IMR-90 (cell line): ENCODE measurements at regions not wholly inside any gene's neighbourhood (a gene's known extent, or its start where the extent isn't known, plus 50 kb on each side); places are given as distances from the start of the nearest gene placed in this dataset.

Source experiments
- ATAC-seq: fragments of 200-7000 bp; cut with Tn5 transposase; 2 replicates; pipeline ENCODE4 v1.9.1; 2020; ENCODE audit warnings: low read depth, mild to moderate bottlenecking, moderate library complexity
- BruUV-seq: library from RNA; stranded (reverse); fragments of 400-500 nt; replicated peaks from 2 replicates; lab custom pipeline; 2021; lab: Mats Ljungman, UMichigan
- CTCF ChIA-PET: fragments of 300-600 bp; formaldehyde crosslinking; extraction: SDS; loops from one replicate; lab custom pipeline; 2021; ENCODE audit warnings: antibody characterized with exemption; lab: Yijun Ruan, JAX
- POLR2A ChIA-PET: fragments of 300-600 bp; sonication (Branson Sonifier 250); formaldehyde crosslinking; loops from one replicate; lab custom pipeline; 2022; ENCODE audit warnings: antibody characterized with exemption; ENCODE audit not compliant: unreplicated experiment; lab: Charles Lee
- DNase-seq: peaks from one replicate; pipeline ENCODE4 v3.0.0; 2013
- H2AFZ ChIP-seq: replicated peaks from 2 replicates; pipeline ENCODE3; 2013; ENCODE audit warnings: low read length, mild to moderate bottlenecking; ENCODE audit not compliant: poor library complexity
- H2AK5ac ChIP-seq: 2 replicates; pipeline ENCODE4 v1.6.1; 2013; ENCODE audit warnings: low read depth, low read length, inconsistent platforms
- H2AK9ac ChIP-seq: replicated peaks from 2 replicates; pipeline ENCODE3; 2013; ENCODE audit warnings: mild to moderate bottlenecking, low read depth, low read length, moderate library complexity; ENCODE audit not compliant: poor library complexity
- H2BK120ac ChIP-seq: 2 replicates; pipeline ENCODE4 v1.6.1; 2013; ENCODE audit warnings: low read depth, low read length, inconsistent platforms
- H2BK15ac ChIP-seq: 3 replicates; pipeline ENCODE4 v1.6.1; 2013; ENCODE audit warnings: low read depth, low read length, inconsistent platforms
- H2BK20ac ChIP-seq: 2 replicates; pipeline ENCODE4 v1.6.1; 2013; ENCODE audit warnings: low read depth, mild to moderate bottlenecking, inconsistent platforms, low read length, moderate library complexity
- H2BK5ac ChIP-seq: 2 replicates; pipeline ENCODE4 v1.6.1; 2013; ENCODE audit warnings: mild to moderate bottlenecking, low read depth, low read length, inconsistent platforms; ENCODE audit not compliant: poor library complexity, severe bottlenecking
- H3K14ac ChIP-seq: replicated peaks from 2 replicates; pipeline ENCODE4 v1.6.1; 2013; ENCODE audit warnings: low read depth, low read length, inconsistent platforms
- H3K18ac ChIP-seq: 2 replicates; pipeline ENCODE4 v1.6.1; 2013; ENCODE audit warnings: low read depth, low read length, control low read depth
- H3K23ac ChIP-seq: 2 replicates; pipeline ENCODE4 v1.6.1; 2013; ENCODE audit warnings: low read depth, low read length, inconsistent platforms
- H3K27ac ChIP-seq: 2 replicates; pipeline ENCODE4 v1.5.1; 2013; ENCODE audit warnings: mild to moderate bottlenecking, control low read depth, low read length; ENCODE audit not compliant: insufficient read depth
- H3K27me3 ChIP-seq: 2 replicates; pipeline ENCODE4 v1.6.1; 2013; ENCODE audit warnings: low read length; ENCODE audit not compliant: control insufficient read depth, insufficient read depth
- H3K36me3 ChIP-seq: 2 replicates; pipeline ENCODE4 v1.6.1; 2013; ENCODE audit warnings: low read length, mixed read lengths; ENCODE audit not compliant: control insufficient read depth, insufficient read depth
- H3K4ac ChIP-seq: 2 replicates; pipeline ENCODE4 v1.6.1; 2013; ENCODE audit warnings: low read depth, low read length, inconsistent platforms
- H3K4me1 ChIP-seq: 2 replicates; pipeline ENCODE4 v1.6.1; 2013; ENCODE audit warnings: low read length, mixed read lengths; ENCODE audit not compliant: control insufficient read depth, insufficient read depth
- H3K4me2 ChIP-seq: 2 replicates; pipeline ENCODE4 v1.6.1; 2013; ENCODE audit warnings: low read depth, mild to moderate bottlenecking, control low read depth, low read length, moderate library complexity
- H3K4me3 ChIP-seq: 2 replicates; pipeline ENCODE4 v1.5.1; 2013; ENCODE audit warnings: low read depth, mild to moderate bottlenecking, control low read depth, low read length, moderate library complexity; ENCODE audit not compliant: insufficient read depth
- H3K56ac ChIP-seq: 2 replicates; pipeline ENCODE4 v1.6.1; 2013; ENCODE audit warnings: low read length, inconsistent platforms; ENCODE audit not compliant: insufficient read depth; ENCODE audit errors: extremely low read depth
- H3K79me1 ChIP-seq, 2 experiments: 2 replicates each; pipeline ENCODE4 v1.6.1; 2013; ENCODE audit warnings: low read length in 2 of 2, inconsistent platforms in 1 of 2, low read depth in 1 of 2
- H3K9ac ChIP-seq: 2 replicates; pipeline ENCODE4 v1.6.1; 2013; ENCODE audit warnings: low read depth, low read length, control low read depth
- H3K9me1 ChIP-seq: 2 replicates; pipeline ENCODE4 v1.6.1; 2013; ENCODE audit warnings: low read length, inconsistent platforms; ENCODE audit not compliant: insufficient read depth
- H3K9me3 ChIP-seq: 2 replicates; pipeline ENCODE4 v1.6.1; 2013; ENCODE audit warnings: low read length; ENCODE audit not compliant: control insufficient read depth, insufficient read depth
- H4K20me1 ChIP-seq: 2 replicates; pipeline ENCODE4 v1.6.1; 2013; ENCODE audit warnings: low read length, inconsistent platforms; ENCODE audit not compliant: insufficient read depth
- H4K5ac ChIP-seq: 2 replicates; pipeline ENCODE4 v1.6.1; 2013; ENCODE audit warnings: mild to moderate bottlenecking, low read depth, low read length, control low read depth
- H4K8ac ChIP-seq, 2 experiments: 2 replicates each; pipeline ENCODE4 v1.6.1; 2013; ENCODE audit warnings: low read depth in 2 of 2, low read length in 2 of 2, control low read depth in 1 of 2, inconsistent platforms in 1 of 2
- H4K91ac ChIP-seq: 2 replicates; pipeline ENCODE4 v1.6.1; 2013; ENCODE audit warnings: low read depth, low read length, inconsistent platforms; ENCODE audit not compliant: insufficient read depth
- POLR2A ChIP-seq: IDR thresholded peaks from 2 replicates; pipeline ENCODE4 v1.6.1; 2012; ENCODE audit warnings: mild to moderate bottlenecking, low read depth, low read length
- RAD21 ChIP-seq: IDR thresholded peaks from 2 replicates; pipeline ENCODE4 v1.6.1; 2012; ENCODE audit warnings: low read length, improper control_type of control experiment
- WGBS, 2 experiments: methylation state at CpG; one replicate each; pipeline versions ENCODE4 v1.1.5 to v1.1.7; 2013; ENCODE audit warnings: missing lambda C conversion rate in 2 of 2; ENCODE audit not compliant: insufficient read length in 1 of 2; ENCODE audit errors: extremely low coverage in 2 of 2; 5-methylcytosine and 5-hydroxymethylcytosine counted together
- dilution Hi-C: fragments of 300-500 bp; cut with HindIII; formaldehyde crosslinking; loops from one replicate; pipeline ENCODE4 v1.14.3; 2018; ENCODE audit warnings: low sequenced_read_pairs; ENCODE audit not compliant: unreplicated experiment
- in situ Hi-C: fragments of 300-500 bp; cut with MboI; formaldehyde crosslinking; loops from 3 replicates; pipeline ENCODE4 v1.14.3; 2019; ENCODE audit warnings: low sequenced_read_pairs, inconsistent platforms, mixed read lengths
- intact Hi-C: fragments of 100-400 bp; cut with micrococcal nuclease; formaldehyde crosslinking; loops from 2 replicates; pipeline ENCODE4 v1.10.0; 2022

DNA sequence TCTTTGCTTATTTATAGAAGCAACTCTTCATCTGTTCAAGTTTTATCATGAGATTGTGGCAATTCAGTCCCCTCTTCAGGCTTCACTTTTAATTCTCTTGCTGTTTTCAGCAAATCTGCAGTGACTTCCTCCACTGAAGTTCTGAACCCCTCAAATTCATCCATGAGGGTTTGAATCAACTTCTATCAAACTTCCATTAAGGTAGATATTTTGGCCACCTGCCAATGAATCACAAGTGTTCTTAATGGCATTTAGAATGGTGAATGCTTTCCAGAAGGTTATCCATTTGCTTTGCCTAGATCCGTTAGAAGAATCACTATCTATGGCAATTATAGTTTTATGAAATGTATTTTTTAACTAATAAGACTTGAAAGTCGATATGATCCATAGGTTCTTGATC is 946.7 kb upstream of the B3GALT2 start:
- Histone ChIP-seq H3K23ac (no peak overlapping the region), H2BK20ac (no peak overlapping the region), H2AFZ (no peak overlapping the region), H4K20me1 (no peaks in the 10 kb centered on the region), H2AK9ac (no peak overlapping the region), H4K91ac (no peak overlapping the region), H3K18ac (no peak overlapping the region), H3K14ac (no peak overlapping the region), H3K9me3 (no peaks in the 10 kb centered on the region), H4K8ac (no peak overlapping the region), H2BK15ac (no peak overlapping the region), H3K56ac (no peak overlapping the region), H3K4ac (no peak overlapping the region), H3K27ac (no peak overlapping the region), H3K79me1 (no peaks in the 10 kb centered on the region), H3K27me3 (no peaks in the 10 kb centered on the region), H3K4me2 (no peak overlapping the region), H3K4me3 (no peak overlapping the region), H3K4me1 (no peaks in the 10 kb centered on the region), H2BK5ac (no peak overlapping the region), H3K36me3 (no peaks in the 10 kb centered on the region), H3K9me1 (no peaks in the 10 kb centered on the region), H3K9ac (no peak overlapping the region), H4K5ac (no peak overlapping the region), H2BK120ac (no peak overlapping the region), H2AK5ac (no peak overlapping the region)
- intact Hi-C loops (no loop called here), dilution Hi-C loops (no loop called here), in situ Hi-C loops (no loop called here)
- no peak for TF ChIP-seq POLR2A
- TF ChIP-seq RAD21, result no peak
- ChIA-PET POLR2A (no interaction called here), CTCF (interaction anchor here (0.6 to 0.7 kb wide), 3 partner anchors 20 to 149 kb away, joined by 3 to 4 read pairs (median 4); no protein-coding TSS in a partner anchor)
- BruUV-seq, result no TSS peak
- WGBS, 2 experiments, result no CpG with 5 or more reads among the region's 2 CpGs
- no peak for DNase-seq
- ATAC-seq, result no peak
